Endodermal cell (in vitro differentiated cells): ENCODE measurements at regions not wholly inside any gene's neighbourhood (a gene's known extent, or its start where the extent isn't known, plus 50 kb on each side); places are given as distances from the start of the nearest gene placed in this dataset.

Experiments used
- DNase-seq: peaks from one replicate; pipeline ENCODE4 v3.0.0-alpha.2; 2017
- H3K27ac ChIP-seq: 2 replicates; pipeline ENCODE4 v1.5.1; 2013; ENCODE audit warnings: mild to moderate bottlenecking, low read depth, low read length, moderate library complexity
- H3K27me3 ChIP-seq: 2 replicates; pipeline ENCODE4 v1.6.1; 2013; ENCODE audit warnings: mild to moderate bottlenecking, low read length, moderate library complexity; ENCODE audit not compliant: insufficient read depth, control insufficient read depth, poor library complexity, severe bottlenecking
- H3K36me3 ChIP-seq: 2 replicates; pipeline ENCODE4 v1.7.0; 2013; ENCODE audit warnings: mild to moderate bottlenecking, low read length, moderate library complexity; ENCODE audit not compliant: control insufficient read depth, insufficient read depth
- H3K4me1 ChIP-seq: one replicate; pipeline ENCODE4 v1.7.0; 2013; ENCODE audit warnings: low read length; ENCODE audit not compliant: control insufficient read depth, insufficient read depth
- H3K4me3 ChIP-seq: 2 replicates; pipeline ENCODE4 v1.5.1; 2013; ENCODE audit warnings: mild to moderate bottlenecking, low read length, moderate library complexity
- H3K9ac ChIP-seq: 2 replicates; pipeline ENCODE4 v1.6.1; 2013; ENCODE audit warnings: mild to moderate bottlenecking, low read length, moderate library complexity; ENCODE audit not compliant: poor library complexity, severe bottlenecking; ENCODE audit errors: extremely low read depth
- H3K9me3 ChIP-seq: 2 replicates; pipeline ENCODE4 v1.6.1; 2013; ENCODE audit warnings: mild to moderate bottlenecking, low read length, moderate library complexity; ENCODE audit not compliant: control insufficient read depth
- H3K27ac Mint-ChIP-seq: 2 replicates; pipeline ENCODE4 v1.8.0; 2020; ENCODE audit warnings: mixed read lengths
- H3K27me3 Mint-ChIP-seq: 2 replicates; pipeline ENCODE4 v1.8.0; 2021; ENCODE audit warnings: mild to moderate bottlenecking, mixed read lengths; ENCODE audit not compliant: insufficient read depth
- H3K36me3 Mint-ChIP-seq: 2 replicates; pipeline ENCODE4 v1.8.0; 2020; ENCODE audit warnings: low read depth, mixed read lengths
- H3K4me1 Mint-ChIP-seq: 2 replicates; pipeline ENCODE4 v1.8.0; 2020; ENCODE audit warnings: mixed read lengths
- H3K4me3 Mint-ChIP-seq: 2 replicates; pipeline ENCODE4 v1.8.0; 2020; ENCODE audit warnings: mild to moderate bottlenecking, moderate library complexity, mixed read lengths
- H3K9me3 Mint-ChIP-seq: 2 replicates; pipeline ENCODE4 v1.8.0; 2020; ENCODE audit warnings: mild to moderate bottlenecking, mixed read lengths
- CTCF ChIP-seq: fragments of 200-600 bp; sonication (generic); conservative IDR thresholded peaks from 2 replicates; pipeline ENCODE4 v1.5.0; 2021; ENCODE audit warnings: antibody characterized with exemption, mild to moderate bottlenecking
- WGBS, 2 experiments: methylation state at CpG; one replicate each; pipeline versions ENCODE4 v1.1.5 to v1.1.7; 2013; ENCODE audit warnings: missing lambda C conversion rate in 2 of 2, mixed read lengths in 1 of 2; ENCODE audit not compliant: insufficient coverage in 1 of 2, insufficient read length in 1 of 2; 5-methylcytosine and 5-hydroxymethylcytosine counted together

- Mint-ChIP-seq H3K27ac (no peak overlapping the region), H3K36me3 (no peaks in the 10 kb centered on the region), H3K4me1 (no peaks in the 10 kb centered on the region), H3K4me3 (no peak overlapping the region), H3K9me3 (no peaks in the 10 kb centered on the region), H3K27me3 (no peaks in the 10 kb centered on the region)
- Histone ChIP-seq H3K4me3 (no peak overlapping the region), H3K9me3 (no peaks in the 10 kb centered on the region), H3K4me1 (no peaks in the 10 kb centered on the region), H3K9ac (no peak overlapping the region), H3K27ac (no peak overlapping the region), H3K27me3 (no peaks in the 10 kb centered on the region), H3K36me3 (no peaks in the 10 kb centered on the region)
- no peak for DNase-seq
- no CpG with 5 or more reads among the region's 1 CpG for WGBS, 2 experiments
- no peak for TF ChIP-seq CTCF
These were observed 1223.5 kb downstream of the SLITRK1 start for GRCh38 chr13:82658811-82659210.

GRCh38 chr13:82657471-82657870, 1224.8 kb downstream of the SLITRK1 start:
- no peaks in the 10 kb centered on the region for H3K36me3 ChIP-seq
- no peak overlapping the region for H3K4me3 Mint-ChIP-seq
- no peaks in the 10 kb centered on the region for H3K4me1 Mint-ChIP-seq
- no peak overlapping the region for H3K9ac ChIP-seq
- no peaks in the 10 kb centered on the region for H3K9me3 Mint-ChIP-seq
- no peaks in the 10 kb centered on the region for H3K27me3 ChIP-seq
- no peak for TF ChIP-seq CTCF
- no peaks in the 10 kb centered on the region for H3K4me1 ChIP-seq
- H3K36me3 Mint-ChIP-seq: no peaks in the 10 kb centered on the region
- 83 to 88% methylated on average over 2 to 3 of the region's 3 CpGs for WGBS, 2 experiments
- H3K27ac Mint-ChIP-seq: no peak overlapping the region
- H3K9me3 ChIP-seq: no peaks in the 10 kb centered on the region
- DNase-seq: no peak
- H3K27me3 Mint-ChIP-seq: no peaks in the 10 kb centered on the region
- H3K27ac ChIP-seq: no peak overlapping the region
- H3K4me3 ChIP-seq: no peak overlapping the region

GRCh38 chr13:82654861-82655855, 1227.1 kb downstream of the SLITRK1 start:
- Histone ChIP-seq H3K36me3 (no peaks in the 10 kb centered on the region), H3K9ac (no peak overlapping the region), H3K27me3 (no peaks in the 10 kb centered on the region), H3K4me1 (no peaks in the 10 kb centered on the region), H3K4me3 (no peak overlapping the region), H3K27ac (no peak overlapping the region), H3K9me3 (no peaks in the 10 kb centered on the region)
- 94 to 97% methylated on average over 10 to 16 of the region's 16 CpGs for WGBS, 2 experiments
- Mint-ChIP-seq H3K4me1 (no peaks in the 10 kb centered on the region), H3K9me3 (no peaks in the 10 kb centered on the region), H3K4me3 (no peak overlapping the region), H3K27me3 (no peaks in the 10 kb centered on the region), H3K27ac (no peak overlapping the region), H3K36me3 (no peaks in the 10 kb centered on the region)
- TF ChIP-seq CTCF: no peak
- no peak for DNase-seq
